Upper lobe of left lung (tissue), 6 donors: ENCODE measurements at regions not wholly inside any gene's neighbourhood (a gene's known extent, or its start where the extent isn't known, plus 50 kb on each side); places are given as distances from the start of the nearest gene placed in this dataset.

Experiments used
- ATAC-seq, 2 donors: fragments of 200-7000 bp; cut with Tn5 transposase; one replicate each; pipeline ENCODE4 v1.9.1; 2022; ENCODE audit warnings: mild to moderate bottlenecking in 2 of 2, moderate library complexity in 2 of 2; ENCODE audit not compliant: low FRiP score in 2 of 2
- DNase-seq, 2 donors: peaks; one replicate each; pipeline ENCODE4 v3.0.0-alpha.2; 2019 to 2020
- H3K27ac ChIP-seq, 4 donors: fragments of 200-600 bp; sonication (generic); one replicate each; pipeline ENCODE4 v1.5.1; 2016 to 2019
- H3K27me3 ChIP-seq, 4 donors: fragments of 200-600 bp; sonication (generic); one replicate each; pipeline ENCODE4 v1.5.1; 2017 to 2019
- H3K36me3 ChIP-seq, 4 donors: fragments of 200-600 bp; sonication (generic); one replicate each; pipeline ENCODE4 v1.5.1; 2016 to 2019
- H3K4me1 ChIP-seq, 4 donors: fragments of 200-600 bp; sonication (generic); one replicate each; pipeline ENCODE4 v1.5.1; 2018 to 2019
- H3K4me3 ChIP-seq, 4 donors: fragments of 200-600 bp; sonication (generic); one replicate each; pipeline ENCODE4 v1.5.1; 2017 to 2019; ENCODE audit warnings: mild to moderate bottlenecking in 2 of 4, moderate library complexity in 1 of 4
- H3K9me3 ChIP-seq, 4 donors: fragments of 200-600 bp; sonication (generic); one replicate each; pipeline ENCODE4 v1.5.1; 2018 to 2019
- EP300 ChIP-seq, 4 donors: sonication (generic); formaldehyde crosslinking; IDR thresholded peaks; one replicate each; pipeline ENCODE4 v1.5.1; 2017; ENCODE audit warnings: antibody characterized with exemption in 4 of 4, control low read depth in 2 of 4
- POLR2A ChIP-seq, 4 donors: fragments of 450-650 bp; IDR thresholded peaks; one replicate each; pipeline ENCODE4 v1.5.1; 2016 to 2017; ENCODE audit warnings: antibody characterized with exemption in 4 of 4, mild to moderate bottlenecking in 2 of 4
- POLR2AphosphoS5 ChIP-seq, 2 donors: sonication (generic); formaldehyde crosslinking; IDR thresholded peaks; one replicate each; pipeline ENCODE4 v1.5.1; 2017; ENCODE audit warnings: antibody characterized with exemption in 2 of 2
- WGBS, 2 donors: methylation state at CpG; one replicate each; pipeline ENCODE4 v1.1.5; 2017 to 2018; 5-methylcytosine and 5-hydroxymethylcytosine counted together
- TF ChIP-seq, protein P1 (sequence below), 6 experiments: fragments of 450-650 bp in 4 of 6; fragments of 200-600 bp in 2 of 6; sonication (generic) in 2 of 6; IDR thresholded peaks; one replicate each; pipeline ENCODE4 v1.5.1; 2016 to 2019; ENCODE audit warnings: antibody characterized with exemption in 6 of 6
- donor health status: DM: no; HTN: no; CAD: no; lungs with moderate emphysema.
- donor health status: DM: no; HTN: yes; CAD: no; lungs with severe emphysema.

DNA sequence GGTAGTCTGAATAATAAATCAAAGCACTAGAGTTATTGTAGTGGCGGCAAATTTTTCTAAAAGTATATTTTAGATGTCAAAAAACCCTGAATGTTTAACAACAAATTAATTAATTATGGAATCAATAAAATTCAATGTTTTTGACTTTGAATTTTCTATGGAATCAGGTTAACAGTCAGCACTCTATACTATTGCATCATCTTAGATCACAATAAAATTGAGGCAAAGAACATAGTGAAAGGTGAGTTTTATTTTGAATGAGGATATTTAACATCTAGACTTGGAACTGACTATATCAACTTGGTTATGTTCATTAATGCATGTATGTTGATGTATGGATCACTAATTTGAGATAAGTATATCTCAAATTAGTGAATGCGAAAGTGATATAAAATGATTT, 148.5 kb downstream of the TNFSF18 start:
- Histone ChIP-seq H3K36me3 (no peaks in the 10 kb centered on the region), H3K9me3 (no peaks in the 10 kb centered on the region), H3K27me3 (no peaks in the 10 kb centered on the region), H3K27ac (no peak overlapping the region), H3K4me1 (no peaks in the 10 kb centered on the region), H3K4me3 (no peak overlapping the region)
- no peak for DNase-seq
- 70 to 72% methylated on average over 2 of the region's 2 CpGs for WGBS, 2 donors
- ATAC-seq = no peak
- TF ChIP-seq POLR2A (IDR thresholded peaks at IDR 0.05) = no peak
- TF ChIP-seq EP300 (IDR thresholded peaks at IDR 0.05) = no peak
- TF ChIP-seq POLR2AphosphoS5 (IDR thresholded peaks at IDR 0.05) = no peak

DNA sequence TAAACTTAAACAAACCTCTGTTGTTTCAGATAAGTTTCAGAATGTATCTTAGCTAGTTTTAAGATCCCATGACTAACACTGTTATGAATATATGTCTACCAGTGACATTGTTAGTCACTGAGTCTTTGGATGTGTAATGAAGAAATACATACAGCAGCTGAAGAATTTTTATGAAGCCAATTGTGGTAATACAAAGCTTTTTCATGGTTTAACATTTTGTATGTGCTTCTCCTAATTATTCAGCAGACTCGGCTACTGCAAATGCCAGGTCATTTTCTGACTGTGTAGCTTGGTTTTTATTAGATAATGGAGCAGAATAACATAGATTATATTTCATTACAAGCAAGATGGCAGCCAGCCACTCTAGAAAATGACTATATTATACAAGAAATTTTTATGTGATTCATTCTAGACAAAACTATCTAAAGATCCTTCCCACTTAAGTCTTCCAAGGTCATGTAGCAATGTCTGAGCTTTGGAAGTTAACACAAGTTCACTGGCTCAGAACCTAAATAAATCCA, 147.8 kb downstream of the TNFSF18 start:
- no peak overlapping the region for H3K27ac ChIP-seq
- no peaks in the 10 kb centered on the region for H3K9me3 ChIP-seq
- no peaks in the 10 kb centered on the region for H3K27me3 ChIP-seq
- no peak for TF ChIP-seq POLR2A (IDR thresholded peaks at IDR 0.05)
- no peak for TF ChIP-seq POLR2AphosphoS5 (IDR thresholded peaks at IDR 0.05)
- no peak for TF ChIP-seq EP300 (IDR thresholded peaks at IDR 0.05)
- TF ChIP-seq, protein P1, sequence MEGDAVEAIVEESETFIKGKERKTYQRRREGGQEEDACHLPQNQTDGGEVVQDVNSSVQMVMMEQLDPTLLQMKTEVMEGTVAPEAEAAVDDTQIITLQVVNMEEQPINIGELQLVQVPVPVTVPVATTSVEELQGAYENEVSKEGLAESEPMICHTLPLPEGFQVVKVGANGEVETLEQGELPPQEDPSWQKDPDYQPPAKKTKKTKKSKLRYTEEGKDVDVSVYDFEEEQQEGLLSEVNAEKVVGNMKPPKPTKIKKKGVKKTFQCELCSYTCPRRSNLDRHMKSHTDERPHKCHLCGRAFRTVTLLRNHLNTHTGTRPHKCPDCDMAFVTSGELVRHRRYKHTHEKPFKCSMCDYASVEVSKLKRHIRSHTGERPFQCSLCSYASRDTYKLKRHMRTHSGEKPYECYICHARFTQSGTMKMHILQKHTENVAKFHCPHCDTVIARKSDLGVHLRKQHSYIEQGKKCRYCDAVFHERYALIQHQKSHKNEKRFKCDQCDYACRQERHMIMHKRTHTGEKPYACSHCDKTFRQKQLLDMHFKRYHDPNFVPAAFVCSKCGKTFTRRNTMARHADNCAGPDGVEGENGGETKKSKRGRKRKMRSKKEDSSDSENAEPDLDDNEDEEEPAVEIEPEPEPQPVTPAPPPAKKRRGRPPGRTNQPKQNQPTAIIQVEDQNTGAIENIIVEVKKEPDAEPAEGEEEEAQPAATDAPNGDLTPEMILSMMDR (IDR thresholded peaks at IDR 0.05) = no peak
- no peak overlapping the region for H3K4me3 ChIP-seq
- 86% methylated on average over 1 of the region's 1 CpG for WGBS, 2 donors
- H3K4me1 ChIP-seq = no peaks in the 10 kb centered on the region
- ATAC-seq (no peak), DNase-seq (no peak)
- no peaks in the 10 kb centered on the region for H3K36me3 ChIP-seq

DNA sequence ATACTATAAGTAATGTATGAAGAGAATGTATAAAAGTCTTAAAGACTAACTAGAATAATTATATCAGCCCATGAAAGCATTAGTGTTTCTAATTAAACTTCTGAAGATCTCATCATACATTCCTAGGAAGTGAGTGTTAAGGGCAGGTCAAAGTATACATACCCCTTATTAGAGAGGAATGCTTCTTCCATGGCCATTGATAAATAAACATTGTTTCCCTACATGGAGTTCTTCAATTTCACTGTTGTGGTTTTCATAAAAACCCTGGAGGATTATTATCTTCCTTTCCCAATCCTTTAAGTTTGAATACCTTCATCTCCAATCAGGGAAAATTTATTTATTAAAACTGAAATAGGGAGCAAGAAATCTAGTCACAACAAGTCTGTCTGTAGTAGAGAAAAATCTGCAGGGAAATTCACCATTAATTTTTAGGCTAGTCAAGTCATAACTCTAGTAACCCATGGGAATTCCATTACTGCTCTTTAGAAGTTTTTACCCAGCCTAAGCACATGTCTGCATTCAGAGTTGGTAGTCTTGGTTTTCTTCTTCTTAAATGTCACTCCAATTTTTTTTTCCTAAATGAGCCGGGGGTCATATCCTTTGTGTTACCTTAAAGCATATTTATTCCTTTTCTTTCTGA, 147.0 kb downstream of the TNFSF18 start:
- H3K4me3 ChIP-seq = no peak overlapping the region
- no peaks in the 10 kb centered on the region for H3K36me3 ChIP-seq
- DNase-seq (no peak), ATAC-seq (no peak)
- no peaks in the 10 kb centered on the region for H3K4me1 ChIP-seq
- no peak overlapping the region for H3K27ac ChIP-seq
- TF ChIP-seq POLR2A (IDR thresholded peaks at IDR 0.05) (no peak), POLR2AphosphoS5 (IDR thresholded peaks at IDR 0.05) (no peak), EP300 (IDR thresholded peaks at IDR 0.05) (no peak)
- TF ChIP-seq, protein P1 (IDR thresholded peaks at IDR 0.05) = no peak
- no peaks in the 10 kb centered on the region for H3K9me3 ChIP-seq
- H3K27me3 ChIP-seq = no peaks in the 10 kb centered on the region
- WGBS, 2 donors = 68 to 75% methylated on average over 1 of the region's 1 CpG

DNA sequence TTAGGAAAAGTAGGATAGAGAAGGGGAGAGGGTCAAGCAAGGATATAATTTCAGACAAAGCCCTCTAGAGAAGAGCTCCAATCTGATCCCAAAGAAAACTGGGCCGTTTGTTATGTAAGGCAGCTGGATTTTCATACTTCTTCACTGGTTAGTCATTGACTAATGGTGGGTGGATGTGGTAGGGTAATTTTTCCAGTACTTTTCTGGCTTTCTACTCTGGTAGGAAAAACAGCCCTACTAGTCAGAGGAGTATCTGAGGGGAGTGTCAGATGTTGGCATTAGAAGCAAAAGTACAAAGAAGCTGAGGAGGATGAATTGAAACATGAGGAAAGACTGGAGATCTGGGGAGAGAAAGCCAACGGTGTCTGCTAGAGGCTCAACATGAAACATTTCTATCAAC, 145.3 kb downstream of the TNFSF18 start:
- no peak for DNase-seq
- TF ChIP-seq POLR2A (IDR thresholded peaks at IDR 0.05) = no peak
- no peak for TF ChIP-seq POLR2AphosphoS5 (IDR thresholded peaks at IDR 0.05)
- TF ChIP-seq, protein P1 (IDR thresholded peaks at IDR 0.05) = no peak
- TF ChIP-seq EP300 (IDR thresholded peaks at IDR 0.05) = no peak
- H3K4me1 ChIP-seq = no peaks in the 10 kb centered on the region
- H3K36me3 ChIP-seq = no peaks in the 10 kb centered on the region
- WGBS, 2 donors = 82 to 94% methylated on average over 2 of the region's 2 CpGs
- H3K27me3 ChIP-seq = no peaks in the 10 kb centered on the region
- H3K27ac ChIP-seq = no peak overlapping the region
- peak in 1 of 2 donors; percentile 53 for ATAC-seq
- no peaks in the 10 kb centered on the region for H3K9me3 ChIP-seq
- H3K4me3 ChIP-seq = no peak overlapping the region

DNA sequence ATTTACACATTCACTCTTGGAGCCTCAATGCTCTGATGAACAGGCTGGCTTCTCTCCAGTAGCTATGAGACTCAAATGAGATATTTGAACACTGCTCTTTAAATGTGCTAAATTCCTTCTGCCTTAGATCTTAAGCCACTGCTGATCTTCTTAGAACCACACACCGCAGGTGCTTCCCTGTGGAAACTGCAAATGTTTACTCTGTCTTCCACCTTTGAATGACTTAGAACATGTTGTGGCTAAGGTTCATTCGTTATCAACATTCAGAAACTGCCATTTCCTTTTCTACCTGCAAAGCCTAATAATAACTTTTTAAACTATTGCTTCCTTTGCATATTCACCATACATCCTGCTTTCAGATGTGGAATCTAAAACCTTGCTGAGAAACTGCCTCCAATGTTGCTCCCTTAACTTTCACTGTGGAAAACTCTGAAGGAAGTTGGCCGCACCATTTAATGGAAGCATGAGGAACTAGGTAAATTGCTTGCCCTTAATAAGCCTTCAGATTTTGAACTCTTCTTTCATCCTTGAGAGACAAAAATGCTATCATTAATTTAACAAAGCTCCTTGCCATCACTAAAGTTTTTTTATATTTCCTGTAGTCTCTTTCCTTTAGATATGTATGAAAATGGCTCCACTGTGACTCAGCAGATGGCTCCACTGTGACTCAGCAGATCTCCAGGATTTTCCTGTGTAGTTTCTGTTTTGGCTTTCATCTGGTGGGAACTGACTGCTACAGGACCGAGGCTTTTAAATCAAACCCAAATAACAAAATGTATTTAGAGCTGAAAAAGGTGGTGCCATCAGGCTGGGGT, 143.8 kb downstream of the TNFSF18 start:
- ATAC-seq (no peak), DNase-seq (no peak)
- Histone ChIP-seq H3K4me3 (no peak overlapping the region), H3K36me3 (no peaks in the 10 kb centered on the region), H3K27me3 (no peaks in the 10 kb centered on the region), H3K9me3 (no peaks in the 10 kb centered on the region), H3K27ac (no peak overlapping the region), H3K4me1 (no peaks in the 10 kb centered on the region)
- TF ChIP-seq, protein P1 (IDR thresholded peaks at IDR 0.05) = no peak
- TF ChIP-seq POLR2AphosphoS5 (IDR thresholded peaks at IDR 0.05) (no peak), EP300 (IDR thresholded peaks at IDR 0.05) (no peak), POLR2A (IDR thresholded peaks at IDR 0.05) (no peak)
- WGBS, 2 donors = 40 to 41% methylated on average over 4 of the region's 4 CpGs
